ENCODE measurements at regions not wholly inside any gene's neighbourhood (a gene's known extent, or its start where the extent isn't known, plus 50 kb on each side); places are given as distances from the start of the nearest gene placed in this dataset.

DNA sequence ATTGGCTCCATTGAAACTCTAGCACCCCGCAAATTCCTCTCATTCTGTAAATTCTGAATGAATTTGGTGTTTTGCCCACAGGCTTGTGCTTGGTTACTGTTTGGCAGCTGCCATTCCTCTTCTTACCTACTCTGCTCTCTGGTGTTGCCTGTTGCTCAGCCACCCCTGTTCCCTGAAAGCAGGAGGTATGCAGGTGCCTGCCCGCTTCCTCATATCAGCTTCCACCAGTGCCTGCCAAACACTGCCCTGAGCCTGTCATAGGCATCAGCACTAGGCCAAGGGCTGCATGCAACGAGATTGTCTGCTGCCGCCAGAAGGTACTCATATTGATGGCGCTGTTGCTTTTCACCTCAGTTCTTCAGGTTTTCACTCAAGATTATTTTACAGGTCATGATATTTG, 978.1 kb downstream of the C4orf33 start:
- Histone ChIP-seq H3K18ac (ENCODE audit: low read depth, low read length) (no peak overlapping the region), H3K4ac (ENCODE audit: low read depth, low read length) (no peak overlapping the region), H3K9ac (ENCODE audit: low read depth, low read length) (no peak overlapping the region), H4K8ac (ENCODE audit: low read depth in 2 of 2, low read length in 2 of 2) (no peak overlapping the region), H3K4me2 (ENCODE audit: low read depth, low read length) (no peak overlapping the region), H3K9me3 (ENCODE audit: control insufficient read depth, insufficient read depth, low read length) (peaks cover 5% of the 10 kb centered on the region), H4K20me1 (ENCODE audit: insufficient read depth, low read length) (no peaks in the 10 kb centered on the region), H2BK120ac (ENCODE audit: low read depth, low read length) (no peak overlapping the region), H3K27me3 (ENCODE audit: control insufficient read depth, insufficient read depth, low read length) (no peaks in the 10 kb centered on the region), H3K36me3 (ENCODE audit: control insufficient read depth, insufficient read depth, low read length) (no peaks in the 10 kb centered on the region), H3K4me1 (ENCODE audit: control insufficient read depth, insufficient read depth, low read length) (no peaks in the 10 kb centered on the region), H2AK5ac (ENCODE audit: low read depth, low read length) (no peak overlapping the region), H3K14ac (replicated peaks; ENCODE audit: low read depth, low read length) (no peak overlapping the region), H2BK20ac (ENCODE audit: low read depth, low read length) (no peak overlapping the region), H3K9me1 (ENCODE audit: insufficient read depth, low read length) (no peaks in the 10 kb centered on the region), H4K91ac (ENCODE audit: insufficient read depth, low read depth, low read length) (no peak overlapping the region), H2BK15ac (ENCODE audit: low read depth, low read length) (no peak overlapping the region), H4K5ac (ENCODE audit: low read depth, low read length) (no peak overlapping the region), H2BK5ac (ENCODE audit: low read depth, low read length, poor library complexity, severe bottlenecking) (no peak overlapping the region), H2AK9ac (replicated peaks; ENCODE audit: low read depth, low read length, poor library complexity) (no peak overlapping the region), H3K27ac (ENCODE audit: insufficient read depth, low read length) (no peak overlapping the region), H3K56ac (ENCODE audit: extremely low read depth, insufficient read depth, low read length) (no peak overlapping the region), H3K23ac (ENCODE audit: low read depth, low read length) (no peak overlapping the region), H2AFZ (replicated peaks; ENCODE audit: low read length, poor library complexity) (no peak overlapping the region), H3K79me1 (ENCODE audit: low read depth in 1 of 2, low read length in 2 of 2) (no peaks in the 10 kb centered on the region), H3K4me3 (ENCODE audit: insufficient read depth, low read depth, low read length) (no peak overlapping the region)
- DNase-seq (no peak), ATAC-seq (ENCODE audit: low read depth) (no peak)
- WGBS, 2 experiments (ENCODE audit: extremely low coverage in 2 of 2, insufficient read length in 1 of 2) = 50% methylated on average over 1 of the region's 5 CpGs; no CpG with 5 or more reads in 1 of the 2 experiments
- intact Hi-C loops (cut with micrococcal nuclease) (no loop called here), in situ Hi-C loops (cut with MboI; ENCODE audit: low sequenced_read_pairs) (no loop called here), dilution Hi-C loops (cut with HindIII; ENCODE audit: low sequenced_read_pairs, unreplicated experiment) (no loop called here)
- no TSS peak for BruUV-seq (replicated peaks)
- ChIA-PET CTCF (no interaction called here), POLR2A (ENCODE audit: unreplicated experiment) (no interaction called here)
- no peak for TF ChIP-seq NFE2L2 (IDR thresholded peaks at IDR 0.05; ENCODE audit: low read depth, low read length)
- TF ChIP-seq SMC3 (IDR thresholded peaks at IDR 0.05; ENCODE audit: low read depth, low read length) = no peak
- no peak for TF ChIP-seq BHLHE40 (IDR thresholded peaks at IDR 0.05; ENCODE audit: low read depth, low read length)
- TF ChIP-seq MXI1 (IDR thresholded peaks at IDR 0.05; ENCODE audit: borderline replicate concordance, low read depth, low read length) = no peak
- TF ChIP-seq MAZ (IDR thresholded peaks at IDR 0.05; ENCODE audit: borderline replicate concordance, low read depth, low read length) = no peak
- no peak for TF ChIP-seq RCOR1 (IDR thresholded peaks at IDR 0.05; ENCODE audit: insufficient replicate concordance, low read length)
- no peak for TF ChIP-seq FOS (IDR thresholded peaks at IDR 0.05; ENCODE audit: low read depth, low read length)
- TF ChIP-seq USF2 (IDR thresholded peaks at IDR 0.05; ENCODE audit: low read depth, low read length) = no peak
- TF ChIP-seq, protein P1, sequence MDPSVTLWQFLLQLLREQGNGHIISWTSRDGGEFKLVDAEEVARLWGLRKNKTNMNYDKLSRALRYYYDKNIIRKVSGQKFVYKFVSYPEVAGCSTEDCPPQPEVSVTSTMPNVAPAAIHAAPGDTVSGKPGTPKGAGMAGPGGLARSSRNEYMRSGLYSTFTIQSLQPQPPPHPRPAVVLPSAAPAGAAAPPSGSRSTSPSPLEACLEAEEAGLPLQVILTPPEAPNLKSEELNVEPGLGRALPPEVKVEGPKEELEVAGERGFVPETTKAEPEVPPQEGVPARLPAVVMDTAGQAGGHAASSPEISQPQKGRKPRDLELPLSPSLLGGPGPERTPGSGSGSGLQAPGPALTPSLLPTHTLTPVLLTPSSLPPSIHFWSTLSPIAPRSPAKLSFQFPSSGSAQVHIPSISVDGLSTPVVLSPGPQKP (IDR thresholded peaks at IDR 0.05; ENCODE audit: borderline replicate concordance, low read depth, low read length) = no peak
- TF ChIP-seq RAD21 (IDR thresholded peaks at IDR 0.05; ENCODE audit: low read length) = no peak
- no peak for TF ChIP-seq MAFK (IDR thresholded peaks at IDR 0.05; ENCODE audit: low read depth, low read length)
- no peak for TF ChIP-seq RFX5 (IDR thresholded peaks at IDR 0.05; ENCODE audit: low read depth, low read length)
- no peak for TF ChIP-seq POLR2A (IDR thresholded peaks at IDR 0.05; ENCODE audit: low read depth, low read length)
- TF ChIP-seq CEBPB (IDR thresholded peaks at IDR 0.05; ENCODE audit: low read depth, low read length) = no peak
- no peak for TF ChIP-seq CTCF (conservative IDR thresholded peaks at IDR 0.05; ENCODE audit: low read depth, low read length)
- TF ChIP-seq CHD1 (IDR thresholded peaks at IDR 0.05; ENCODE audit: low read depth, low read length) = no peak

Measured in IMR-90 (cell line).